Mesendoderm (in vitro differentiated cells): ENCODE measurements at regions not wholly inside any gene's neighbourhood (a gene's known extent, or its start where the extent isn't known, plus 50 kb on each side); places are given as distances from the start of the nearest gene placed in this dataset.

ENCODE experiments used
- DNase-seq: peaks from one replicate; pipeline ENCODE4 v3.0.0; 2013
- H2AK5ac ChIP-seq: 2 replicates; pipeline ENCODE4 v1.6.1; 2013; ENCODE audit warnings: low read length, inconsistent platforms
- H2BK120ac ChIP-seq: 2 replicates; pipeline ENCODE4 v1.6.1; 2013; ENCODE audit warnings: low read depth, mild to moderate bottlenecking, low read length, moderate library complexity, mixed read lengths
- H2BK15ac ChIP-seq: replicated peaks from 2 replicates; pipeline ENCODE4 v1.6.1; 2013; ENCODE audit warnings: low read depth, mild to moderate bottlenecking, moderate library complexity
- H2BK5ac ChIP-seq: 2 replicates; pipeline ENCODE4 v1.6.1; 2013; ENCODE audit warnings: low read length, inconsistent platforms
- H3K18ac ChIP-seq: 2 replicates; pipeline ENCODE4 v1.6.1; 2013; ENCODE audit warnings: mild to moderate bottlenecking, low read length, mixed read lengths
- H3K23ac ChIP-seq: one replicate; pipeline ENCODE4 v1.6.1; 2013; ENCODE audit warnings: low read length
- H3K27ac ChIP-seq: 2 replicates; pipeline ENCODE4 v1.5.1; 2013; ENCODE audit warnings: low read depth, mild to moderate bottlenecking, inconsistent platforms, low read length, moderate library complexity
- H3K27me3 ChIP-seq: 2 replicates; pipeline ENCODE4 v1.6.1; 2013; ENCODE audit warnings: low read length, control low read depth, mild to moderate bottlenecking, inconsistent platforms; ENCODE audit not compliant: insufficient read depth, poor library complexity
- H3K36me3 ChIP-seq: 2 replicates; pipeline ENCODE4 v1.6.1; 2013; ENCODE audit warnings: low read length, inconsistent platforms; ENCODE audit not compliant: control insufficient read depth, insufficient read depth
- H3K4ac ChIP-seq: one replicate; pipeline ENCODE4 v1.6.1; 2013; ENCODE audit warnings: low read depth, mild to moderate bottlenecking, low read length, moderate library complexity
- H3K4me1 ChIP-seq: 2 replicates; pipeline ENCODE4 v1.6.1; 2013; ENCODE audit warnings: low read depth, low read length, inconsistent platforms; ENCODE audit not compliant: control insufficient read depth
- H3K4me2 ChIP-seq: 2 replicates; pipeline ENCODE4 v1.6.1; 2013; ENCODE audit warnings: low read length
- H3K4me3 ChIP-seq: 2 replicates; pipeline ENCODE4 v1.5.1; 2013; ENCODE audit warnings: mild to moderate bottlenecking, low read length
- H3K56ac ChIP-seq: one replicate; pipeline ENCODE4 v1.6.1; 2013; ENCODE audit warnings: low read length
- H3K79me1 ChIP-seq: 2 replicates; pipeline ENCODE4 v1.6.1; 2013; ENCODE audit warnings: low read length, inconsistent platforms
- H3K79me2 ChIP-seq: 2 replicates; pipeline ENCODE4 v1.6.1; 2013; ENCODE audit warnings: mild to moderate bottlenecking, low read length; ENCODE audit not compliant: control insufficient read depth, insufficient read depth
- H3K9ac ChIP-seq: 2 replicates; pipeline ENCODE4 v1.6.1; 2013; ENCODE audit warnings: low read length, inconsistent platforms
- H4K5ac ChIP-seq: one replicate; pipeline ENCODE4 v1.6.1; 2013; ENCODE audit warnings: low read length
- H4K8ac ChIP-seq: one replicate; pipeline ENCODE4 v1.6.1; 2013; ENCODE audit warnings: low read depth, mild to moderate bottlenecking, control low read depth, low read length, moderate library complexity
- WGBS: extraction: QIAGEN DNeasy Blood & Tissue Kit; methylation state at CpG from one replicate; pipeline ENCODE4 v1.1.7; 2013; ENCODE audit warnings: low lambda C conversion rate, missing lambda C conversion rate; ENCODE audit not compliant: insufficient coverage; ENCODE audit errors: extremely low coverage; 5-methylcytosine and 5-hydroxymethylcytosine counted together

- Histone ChIP-seq H3K9ac (no peak overlapping the region), H3K79me2 (no peaks in the 10 kb centered on the region), H3K4ac (no peak overlapping the region), H3K27ac (no peak overlapping the region), H3K18ac (peak overlapping the region; percentile 11), H4K8ac (no peak overlapping the region), H3K23ac (no peak overlapping the region), H4K5ac (no peak overlapping the region), H3K4me3 (no peak overlapping the region), H3K36me3 (no peaks in the 10 kb centered on the region), H3K27me3 (no peaks in the 10 kb centered on the region), H3K79me1 (no peaks in the 10 kb centered on the region), H2BK120ac (no peak overlapping the region), H3K4me1 (peaks cover 2% of the 10 kb centered on the region), H2AK5ac (peak overlapping the region; percentile 72), H3K4me2 (no peak overlapping the region), H2BK15ac (no peak overlapping the region), H2BK5ac (no peak overlapping the region), H3K56ac (peak overlapping the region; percentile 0)
- DNase-seq, result no peak
- no CpG with 5 or more reads among the region's 15 CpGs for WGBS
Measured at GRCh38 chr14:101185073-101185835, 281.7 kb upstream of the RTL1 start.

GRCh38 chr14:101185946-101186345, 282.4 kb upstream of the RTL1 start:
- Histone ChIP-seq H2AK5ac (no peak overlapping the region), H3K27ac (no peak overlapping the region), H3K4ac (no peak overlapping the region), H3K27me3 (no peaks in the 10 kb centered on the region), H2BK5ac (no peak overlapping the region), H2BK120ac (no peak overlapping the region), H3K79me1 (no peaks in the 10 kb centered on the region), H3K4me3 (no peak overlapping the region), H3K56ac (no peak overlapping the region), H3K18ac (no peak overlapping the region), H4K8ac (no peak overlapping the region), H2BK15ac (no peak overlapping the region), H3K36me3 (no peaks in the 10 kb centered on the region), H4K5ac (no peak overlapping the region), H3K23ac (no peak overlapping the region), H3K9ac (no peak overlapping the region), H3K79me2 (no peaks in the 10 kb centered on the region), H3K4me2 (no peak overlapping the region), H3K4me1 (peaks cover 2% of the 10 kb centered on the region)
- WGBS, result no CpG with 5 or more reads among the region's 5 CpGs
- DNase-seq, result no peak

GRCh38 chr14:101186544-101186943, 283.0 kb upstream of the RTL1 start:
- H3K9ac ChIP-seq, result no peak overlapping the region
- no peaks in the 10 kb centered on the region for H3K36me3 ChIP-seq
- no peak overlapping the region for H4K8ac ChIP-seq
- peaks cover 2% of the 10 kb centered on the region for H3K4me1 ChIP-seq
- H2BK120ac ChIP-seq, result no peak overlapping the region
- no peak overlapping the region for H3K4me3 ChIP-seq
- no peak overlapping the region for H4K5ac ChIP-seq
- H2AK5ac ChIP-seq, result no peak overlapping the region
- no peaks in the 10 kb centered on the region for H3K79me1 ChIP-seq
- peak overlapping the region; percentile 35 for H3K56ac ChIP-seq
- no peaks in the 10 kb centered on the region for H3K27me3 ChIP-seq
- no peak overlapping the region for H3K23ac ChIP-seq
- no CpG with 5 or more reads among the region's 8 CpGs for WGBS
- no peak overlapping the region for H3K18ac ChIP-seq
- H2BK5ac ChIP-seq, result no peak overlapping the region
- no peak overlapping the region for H3K4ac ChIP-seq
- H3K27ac ChIP-seq, result no peak overlapping the region
- no peaks in the 10 kb centered on the region for H3K79me2 ChIP-seq
- H2BK15ac ChIP-seq, result no peak overlapping the region
- no peak overlapping the region for H3K4me2 ChIP-seq
- DNase-seq, result no peak

GRCh38 chr14:101186992-101187815, 283.7 kb upstream of the RTL1 start:
- no peak overlapping the region for H2BK15ac ChIP-seq
- H4K5ac ChIP-seq, result no peak overlapping the region
- no peak overlapping the region for H2BK120ac ChIP-seq
- no peak overlapping the region for H2AK5ac ChIP-seq
- H3K36me3 ChIP-seq, result no peaks in the 10 kb centered on the region
- H3K56ac ChIP-seq, result peak overlapping the region; percentile 36
- no peak overlapping the region for H3K4ac ChIP-seq
- no peak overlapping the region for H3K4me2 ChIP-seq
- H3K79me1 ChIP-seq, result no peaks in the 10 kb centered on the region
- no CpG with 5 or more reads among the region's 14 CpGs for WGBS
- no peak overlapping the region for H3K4me3 ChIP-seq
- no peaks in the 10 kb centered on the region for H3K27me3 ChIP-seq
- peaks cover 2% of the 10 kb centered on the region for H3K4me1 ChIP-seq
- no peak overlapping the region for H3K23ac ChIP-seq
- peak; percentile 26 for DNase-seq
- H2BK5ac ChIP-seq, result no peak overlapping the region
- no peak overlapping the region for H4K8ac ChIP-seq
- no peak overlapping the region for H3K9ac ChIP-seq
- H3K27ac ChIP-seq, result no peak overlapping the region
- no peak overlapping the region for H3K18ac ChIP-seq
- no peaks in the 10 kb centered on the region for H3K79me2 ChIP-seq

GRCh38 chr14:101187816-101188570, 284.5 kb upstream of the RTL1 start:
- no peak overlapping the region for H3K4me3 ChIP-seq
- H3K79me1 ChIP-seq, result no peaks in the 10 kb centered on the region
- WGBS, result no CpG with 5 or more reads among the region's 14 CpGs
- no peak overlapping the region for H2BK15ac ChIP-seq
- H3K18ac ChIP-seq, result no peak overlapping the region
- DNase-seq, result peak; percentile 25
- no peaks in the 10 kb centered on the region for H3K27me3 ChIP-seq
- H3K79me2 ChIP-seq, result no peaks in the 10 kb centered on the region
- no peak overlapping the region for H2BK5ac ChIP-seq
- H3K4me2 ChIP-seq, result no peak overlapping the region
- no peak overlapping the region for H2AK5ac ChIP-seq
- no peak overlapping the region for H3K56ac ChIP-seq
- no peak overlapping the region for H3K23ac ChIP-seq
- H3K4me1 ChIP-seq, result peaks cover 2% of the 10 kb centered on the region
- H3K27ac ChIP-seq, result no peak overlapping the region
- H3K36me3 ChIP-seq, result no peaks in the 10 kb centered on the region
- no peak overlapping the region for H3K9ac ChIP-seq
- H4K8ac ChIP-seq, result no peak overlapping the region
- no peak overlapping the region for H2BK120ac ChIP-seq
- no peak overlapping the region for H4K5ac ChIP-seq
- peak overlapping the region; percentile 44 for H3K4ac ChIP-seq
